ENCODE measurements at regions not wholly inside any gene's neighbourhood (a gene's known extent, or its start where the extent isn't known, plus 50 kb on each side); places are given as distances from the start of the nearest gene placed in this dataset.

GRCh38 chr5:100276071-100276470 is 259.1 kb upstream of the FAM174A start:
- no peak overlapping the region for H3K4me3 ChIP-seq (ENCODE audit: control insufficient read depth, low read depth, low read length)
- DNase-seq (ENCODE audit: low read depth), result no peak
- TF ChIP-seq CTCF (IDR thresholded peaks at IDR 0.05; ENCODE audit: control insufficient read depth, insufficient read depth, low read depth, low read length, missing control alignments), result no peak

GRCh38 chr5:100275631-100276030 is 259.5 kb upstream of the FAM174A start:
- H3K4me3 ChIP-seq (ENCODE audit: control insufficient read depth, low read depth, low read length), result no peak overlapping the region
- TF ChIP-seq CTCF (IDR thresholded peaks at IDR 0.05; ENCODE audit: control insufficient read depth, insufficient read depth, low read depth, low read length, missing control alignments), result no peak
- DNase-seq (ENCODE audit: low read depth), result no peak

- TF ChIP-seq CTCF (IDR thresholded peaks at IDR 0.05; ENCODE audit: control insufficient read depth, insufficient read depth, low read depth, low read length, missing control alignments), result no peak
- DNase-seq (ENCODE audit: low read depth), result no peak
- H3K4me3 ChIP-seq (ENCODE audit: control insufficient read depth, low read depth, low read length), result no peak overlapping the region
Measured at GRCh38 chr5:100273846-100274580, 261.2 kb upstream of the FAM174A start.

GRCh38 chr5:100270023-100270771 is 265.0 kb upstream of the FAM174A start:
- H3K4me3 ChIP-seq (ENCODE audit: control insufficient read depth, low read depth, low read length), result no peak overlapping the region
- TF ChIP-seq CTCF (IDR thresholded peaks at IDR 0.05; ENCODE audit: control insufficient read depth, insufficient read depth, low read depth, low read length, missing control alignments), result no peak
- no peak for DNase-seq (ENCODE audit: low read depth)

GRCh38 chr5:100260968-100261367 is 274.2 kb upstream of the FAM174A start:
- TF ChIP-seq CTCF (IDR thresholded peaks at IDR 0.05; ENCODE audit: control insufficient read depth, insufficient read depth, low read depth, low read length, missing control alignments), result no peak
- no peak for DNase-seq (ENCODE audit: low read depth)
- H3K4me3 ChIP-seq (ENCODE audit: control insufficient read depth, low read depth, low read length), result no peak overlapping the region

- no peak for TF ChIP-seq CTCF (IDR thresholded peaks at IDR 0.05; ENCODE audit: control insufficient read depth, insufficient read depth, low read depth, low read length, missing control alignments)
- no peak overlapping the region for H3K4me3 ChIP-seq (ENCODE audit: control insufficient read depth, low read depth, low read length)
- DNase-seq (ENCODE audit: low read depth), result no peak
Measured at GRCh38 chr5:100252944-100253343, 282.2 kb upstream of the FAM174A start.
